Upper lobe of right lung (tissue), 1 donor: ENCODE measurements at regions not wholly inside any gene's neighbourhood (a gene's known extent, or its start where the extent isn't known, plus 50 kb on each side); places are given as distances from the start of the nearest gene placed in this dataset.

Source experiments
- ATAC-seq: fragments of 200-7000 bp; cut with Tn5 transposase; one replicate; pipeline ENCODE4 v1.9.1; 2020; ENCODE audit warnings: mild to moderate bottlenecking, moderate library complexity
- DNase-seq: peaks from one replicate; pipeline ENCODE4 v3.0.0-alpha.2; 2020
- H3K27ac ChIP-seq: fragments of 200-600 bp; one replicate; pipeline ENCODE4 v1.8.0; 2022
- H3K27me3 ChIP-seq: fragments of 200-600 bp; one replicate; pipeline ENCODE4 v1.8.0; 2022; ENCODE audit warnings: mild to moderate bottlenecking
- H3K36me3 ChIP-seq: fragments of 200-600 bp; one replicate; pipeline ENCODE4 v1.8.0; 2022
- H3K4me1 ChIP-seq: fragments of 200-600 bp; one replicate; pipeline ENCODE4 v1.8.0; 2022
- H3K4me3 ChIP-seq: fragments of 200-600 bp; one replicate; pipeline ENCODE4 v1.8.0; 2022; ENCODE audit warnings: mild to moderate bottlenecking
- H3K9me3 ChIP-seq: fragments of 200-600 bp; one replicate; pipeline ENCODE4 v1.8.0; 2022
- intact Hi-C: fragments of 100-400 bp; cut with DNase I; formaldehyde crosslinking; loops from one replicate; pipeline ENCODE4 v1.11.0; 2022
- TF ChIP-seq, protein P1 (sequence below): fragments of 200-600 bp; IDR thresholded peaks from one replicate; pipeline ENCODE4 v1.8.0; 2022; ENCODE audit warnings: antibody characterized with exemption
- donor health status: DM: no; HTN: yes; CAD: no; lungs with severe emphysema.

DNA sequence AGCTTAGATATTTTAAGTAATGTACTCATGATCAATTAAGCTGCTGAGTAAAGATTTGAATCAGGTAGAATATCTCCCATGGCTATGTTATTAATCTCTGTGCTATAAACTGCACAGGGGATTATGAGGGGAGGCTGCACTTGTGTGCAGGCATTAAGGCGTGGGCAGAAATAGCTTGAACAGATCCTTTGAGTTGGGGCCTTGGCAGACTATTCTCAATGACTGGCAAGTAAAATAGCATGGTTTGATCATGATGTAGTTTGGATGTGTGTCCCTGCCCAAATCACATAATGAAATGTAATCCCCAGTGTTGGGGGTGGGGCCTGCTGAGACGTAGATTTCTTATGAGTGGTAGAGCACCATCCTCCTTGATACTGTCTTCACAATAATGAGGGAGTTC is 220.3 kb downstream of the PLPP3 start:
- TF ChIP-seq, protein P1, sequence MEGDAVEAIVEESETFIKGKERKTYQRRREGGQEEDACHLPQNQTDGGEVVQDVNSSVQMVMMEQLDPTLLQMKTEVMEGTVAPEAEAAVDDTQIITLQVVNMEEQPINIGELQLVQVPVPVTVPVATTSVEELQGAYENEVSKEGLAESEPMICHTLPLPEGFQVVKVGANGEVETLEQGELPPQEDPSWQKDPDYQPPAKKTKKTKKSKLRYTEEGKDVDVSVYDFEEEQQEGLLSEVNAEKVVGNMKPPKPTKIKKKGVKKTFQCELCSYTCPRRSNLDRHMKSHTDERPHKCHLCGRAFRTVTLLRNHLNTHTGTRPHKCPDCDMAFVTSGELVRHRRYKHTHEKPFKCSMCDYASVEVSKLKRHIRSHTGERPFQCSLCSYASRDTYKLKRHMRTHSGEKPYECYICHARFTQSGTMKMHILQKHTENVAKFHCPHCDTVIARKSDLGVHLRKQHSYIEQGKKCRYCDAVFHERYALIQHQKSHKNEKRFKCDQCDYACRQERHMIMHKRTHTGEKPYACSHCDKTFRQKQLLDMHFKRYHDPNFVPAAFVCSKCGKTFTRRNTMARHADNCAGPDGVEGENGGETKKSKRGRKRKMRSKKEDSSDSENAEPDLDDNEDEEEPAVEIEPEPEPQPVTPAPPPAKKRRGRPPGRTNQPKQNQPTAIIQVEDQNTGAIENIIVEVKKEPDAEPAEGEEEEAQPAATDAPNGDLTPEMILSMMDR = no peak
- H3K27ac ChIP-seq = no peak overlapping the region

DNA sequence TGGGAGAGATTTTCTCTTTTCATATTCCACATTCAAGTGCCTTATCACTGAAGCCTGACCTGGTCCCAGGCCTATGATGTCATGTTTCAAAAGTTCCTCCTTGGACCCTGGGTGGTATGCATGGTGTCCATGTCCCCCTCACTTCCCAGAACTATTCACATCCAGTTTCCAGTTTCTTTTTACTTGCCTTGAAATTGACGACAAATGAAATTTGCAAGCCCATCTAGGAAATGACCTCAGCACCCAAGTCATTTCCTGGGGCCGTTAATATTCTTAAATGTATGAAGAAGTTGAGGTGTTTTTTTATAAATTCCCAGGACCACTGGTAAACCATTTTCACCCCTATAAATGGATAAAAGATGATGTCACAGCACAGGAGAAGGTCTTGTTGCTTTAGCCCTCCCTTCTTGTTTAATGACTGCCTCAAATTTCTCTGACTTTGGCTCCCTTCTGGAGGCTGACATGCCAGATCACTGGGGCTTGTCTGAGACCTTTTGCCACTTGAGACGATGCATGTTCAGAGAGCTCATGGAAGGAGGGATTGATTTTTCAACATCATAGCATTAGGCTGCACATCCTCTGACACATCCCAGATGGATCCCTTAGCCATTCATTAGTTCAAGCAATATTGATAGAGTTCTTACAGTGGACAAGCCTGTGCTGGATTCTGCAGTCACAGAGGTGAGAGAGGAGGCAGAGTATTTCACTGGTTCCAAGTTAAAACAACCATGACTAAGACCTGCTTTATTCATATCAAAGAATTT is 221.3 kb downstream of the PLPP3 start:
- no peak for DNase-seq
- Histone ChIP-seq H3K27ac (no peak overlapping the region), H3K4me3 (no peak overlapping the region)

More for the DNA sequence above, 220.3 kb downstream of the PLPP3 start:
- ATAC-seq (no peak), DNase-seq (no peak)
- H3K27me3 ChIP-seq = no peaks in the 10 kb centered on the region
- intact Hi-C loops = no loop called here
- H3K36me3 ChIP-seq = no peaks in the 10 kb centered on the region
- no peaks in the 10 kb centered on the region for H3K9me3 ChIP-seq
- no peaks in the 10 kb centered on the region for H3K4me1 ChIP-seq
- no peak overlapping the region for H3K4me3 ChIP-seq

DNA sequence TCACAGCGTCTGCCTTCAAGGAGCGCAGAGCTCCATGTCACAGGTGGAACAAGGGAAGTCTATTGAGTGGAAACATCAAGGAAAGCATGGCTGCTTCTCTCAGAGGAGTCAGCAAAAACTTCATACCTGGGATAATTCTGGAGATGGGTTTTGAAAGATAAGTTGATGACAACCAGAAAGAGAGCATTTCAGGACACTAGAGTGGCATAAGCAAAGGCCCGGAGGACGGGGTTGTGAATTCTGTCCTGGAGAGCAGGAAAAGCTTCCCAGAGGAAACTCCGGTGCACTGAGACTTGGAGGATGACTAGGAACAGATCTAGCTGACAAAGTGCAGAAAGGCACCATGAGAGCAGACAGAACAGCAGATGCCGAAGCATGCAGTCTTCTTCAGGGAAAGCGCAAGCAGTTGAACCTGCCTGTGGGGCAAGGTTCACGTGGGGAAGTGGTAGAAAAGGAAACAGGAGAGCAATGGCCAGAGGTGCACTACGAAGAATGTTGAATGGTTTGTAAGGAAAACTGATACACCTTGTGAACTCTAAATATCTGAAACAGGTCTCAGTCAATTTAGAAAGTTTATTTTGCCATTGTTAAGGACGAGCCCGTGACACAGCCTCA is 222.9 kb downstream of the PLPP3 start:
- no peaks in the 10 kb centered on the region for H3K27me3 ChIP-seq
- no peaks in the 10 kb centered on the region for H3K9me3 ChIP-seq
- DNase-seq (no peak), ATAC-seq (no peak)
- H3K4me3 ChIP-seq = no peak overlapping the region
- TF ChIP-seq, protein P1 = no peak
- intact Hi-C loops = no loop called here
- H3K4me1 ChIP-seq = no peaks in the 10 kb centered on the region
- no peaks in the 10 kb centered on the region for H3K36me3 ChIP-seq
- no peak overlapping the region for H3K27ac ChIP-seq

More for the DNA sequence above, 221.3 kb downstream of the PLPP3 start:
- Histone ChIP-seq H3K27me3 (no peaks in the 10 kb centered on the region), H3K4me1 (no peaks in the 10 kb centered on the region), H3K9me3 (no peaks in the 10 kb centered on the region), H3K36me3 (no peaks in the 10 kb centered on the region)
- intact Hi-C loops = no loop called here
- no peak for ATAC-seq
- TF ChIP-seq, protein P1 = no peak

DNA sequence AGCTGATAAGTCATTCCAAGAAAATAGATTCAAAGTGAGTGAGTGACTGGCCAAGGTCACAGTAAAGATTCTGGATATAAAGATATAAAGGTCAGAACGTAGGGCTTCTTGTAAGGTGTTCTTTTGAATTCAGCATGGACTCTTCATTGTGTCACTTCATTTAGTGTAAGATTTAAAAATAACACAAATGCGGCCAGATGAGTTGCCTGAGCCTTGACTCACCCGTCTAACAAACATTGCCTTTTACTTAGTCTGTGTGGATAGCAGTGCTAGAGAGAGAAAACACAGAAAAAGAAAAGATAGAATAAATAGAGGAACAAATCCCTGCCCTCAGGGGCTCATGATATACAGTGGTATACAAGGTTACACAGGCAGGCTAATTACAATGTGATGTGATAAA is 223.4 kb downstream of the PLPP3 start:
- H3K9me3 ChIP-seq = no peaks in the 10 kb centered on the region
- intact Hi-C loops = no loop called here
- no peaks in the 10 kb centered on the region for H3K4me1 ChIP-seq
- no peaks in the 10 kb centered on the region for H3K27me3 ChIP-seq
- DNase-seq = no peak
- TF ChIP-seq, protein P1 = no peak
- H3K4me3 ChIP-seq = no peak overlapping the region
- H3K27ac ChIP-seq = no peak overlapping the region
- ATAC-seq = no peak
- no peaks in the 10 kb centered on the region for H3K36me3 ChIP-seq

DNA sequence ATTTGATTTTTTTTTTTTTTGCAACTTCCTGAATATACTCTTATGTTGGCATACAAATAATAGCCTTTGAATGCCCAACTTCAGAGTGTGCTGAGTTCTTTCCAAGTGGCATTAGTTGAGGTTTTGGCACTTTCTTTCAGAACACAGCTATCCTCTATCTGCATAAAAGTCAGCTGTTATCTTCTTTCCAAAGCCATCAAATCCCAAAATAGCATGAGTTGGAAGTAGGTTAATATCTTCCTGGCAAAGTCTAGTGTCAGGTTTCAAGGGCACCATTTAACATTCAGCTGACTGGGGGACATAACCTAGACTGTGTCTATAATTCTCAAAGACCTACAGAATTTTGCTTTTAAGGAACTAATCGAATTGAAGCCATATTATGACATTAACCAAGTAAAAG is 223.9 kb downstream of the PLPP3 start:
- Histone ChIP-seq H3K27me3 (no peaks in the 10 kb centered on the region), H3K27ac (no peak overlapping the region), H3K9me3 (no peaks in the 10 kb centered on the region), H3K4me3 (no peak overlapping the region), H3K4me1 (no peaks in the 10 kb centered on the region), H3K36me3 (no peaks in the 10 kb centered on the region)
- intact Hi-C loops = no loop called here
- TF ChIP-seq, protein P1 = no peak
- no peak for ATAC-seq
- DNase-seq = no peak
